ENCODE measurements at regions not wholly inside any gene's neighbourhood (a gene's known extent, or its start where the extent isn't known, plus 50 kb on each side); places are given as distances from the start of the nearest gene placed in this dataset.
A peak's percentile ranks its signal among the peaks of the same experiment; 100 is the strongest.

DNA sequence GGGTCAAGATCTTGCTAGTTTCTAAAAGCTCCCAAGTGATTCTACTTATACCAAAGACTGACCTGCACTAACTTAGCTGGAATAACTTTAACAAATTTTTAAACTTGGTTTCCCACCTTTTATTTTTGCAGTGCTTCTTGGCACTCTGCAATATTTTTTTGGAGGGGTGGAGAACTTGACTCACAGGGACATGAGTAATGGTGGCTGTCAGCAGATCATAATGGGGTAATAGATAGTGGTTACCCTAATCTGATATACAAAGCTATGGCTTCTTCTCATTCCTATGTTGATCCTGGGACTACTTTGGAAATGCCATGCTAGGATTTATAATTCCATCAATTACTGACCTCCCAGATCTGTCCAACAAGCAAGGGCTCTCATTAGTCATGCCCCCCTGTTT lies 295.7 kb downstream of the GPAT3 start:
- BruUV-seq (replicated peaks) = no TSS peak
- no peaks in the 10 kb centered on the region; a peak in 1 of 5 replicates for H3K4me1 ChIP-seq (replicated peaks in 1 of 2; ENCODE audit: control insufficient read depth in 2 of 2, insufficient read depth in 2 of 2, low read length in 2 of 2)
- DNase-seq (ENCODE audit: extremely low read depth in 1 of 4, low spot score in 3 of 4) (no peak), ATAC-seq (no peak), FAIRE-seq (no peak)
- no peak overlapping the region for H3K9ac ChIP-seq (ENCODE audit: insufficient read depth in 1 of 2, low read depth in 2 of 2, low read length in 2 of 2)
- H3K79me2 ChIP-seq (ENCODE audit: control insufficient read depth, insufficient read depth, low read length) = no peaks in the 10 kb centered on the region
- CTCF ChIA-PET (ENCODE audit: low intra/inter-chr PET ratio) = no interaction called here
- no peaks in the 10 kb centered on the region for H3K9me1 ChIP-seq (ENCODE audit: control insufficient read depth, insufficient read depth, low read length)
- TF ChIP-seq MEIS2 (IDR thresholded peaks at IDR 0.05; ENCODE audit: partially characterized antibody) (peak; percentile 19), ZNF140 (CRISPR knock-in tag; IDR thresholded peaks at IDR 0.05) (no peak), ZNF707 (CRISPR knock-in tag; conservative IDR thresholded peaks at IDR 0.05) (no peak), STAG1 (CRISPR knock-in tag; IDR thresholded peaks at IDR 0.05; ENCODE audit: borderline replicate concordance) (no peak), RBM22 (IDR thresholded peaks at IDR 0.05; ENCODE audit: low read depth, low read length, poor library complexity, severe bottlenecking) (no peak), FOSL1 (tag; conservative IDR thresholded peaks at IDR 0.05) (peak; percentile 90), CBX8 (IDR thresholded peaks at IDR 0.05; ENCODE audit: borderline replicate concordance, extremely low read depth, low read depth, low read length, poor library complexity, severe bottlenecking) (no peak), ZSCAN29 (IDR thresholded peaks at IDR 0.05) (no peak)
- TF ChIP-seq, protein P1, sequence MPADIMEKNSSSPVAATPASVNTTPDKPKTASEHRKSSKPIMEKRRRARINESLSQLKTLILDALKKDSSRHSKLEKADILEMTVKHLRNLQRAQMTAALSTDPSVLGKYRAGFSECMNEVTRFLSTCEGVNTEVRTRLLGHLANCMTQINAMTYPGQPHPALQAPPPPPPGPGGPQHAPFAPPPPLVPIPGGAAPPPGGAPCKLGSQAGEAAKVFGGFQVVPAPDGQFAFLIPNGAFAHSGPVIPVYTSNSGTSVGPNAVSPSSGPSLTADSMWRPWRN (IDR thresholded peaks at IDR 0.05; ENCODE audit: low read depth) = no peak
- in situ Hi-C loops (cut with MboI) = no loop called here
- no peaks in the 10 kb centered on the region for H3K9me3 ChIP-seq (replicated peaks; ENCODE audit: control insufficient read depth, insufficient read depth, low read depth, low read length)
- intact Hi-C loops (cut with micrococcal nuclease) = no loop called here
- H3K4me2 ChIP-seq (ENCODE audit: insufficient read depth, low read length) = no peak overlapping the region
- H3K36me3 ChIP-seq (ENCODE audit: control insufficient read depth, insufficient read depth, low read length) = no peaks in the 10 kb centered on the region
- POLR2A ChIA-PET = no interaction called here
- H3K4me3 ChIP-seq = no peak overlapping the region
- no peak overlapping the region for H3K27ac ChIP-seq (ENCODE audit: extremely low read depth, low read depth, low read length)
- H4K20me1 ChIP-seq (replicated peaks; ENCODE audit: control insufficient read depth, insufficient read depth, low read length) = no peaks in the 10 kb centered on the region
- H2AFZ ChIP-seq (ENCODE audit: low read depth, low read length) = no peak overlapping the region
- H3K27me3 ChIP-seq (ENCODE audit: control insufficient read depth in 2 of 2, insufficient read depth in 2 of 2, low read length in 2 of 2) = no peaks in the 10 kb centered on the region

All from K562 (cell line).